ENCODE measurements at regions not wholly inside any gene's neighbourhood (a gene's known extent, or its start where the extent isn't known, plus 50 kb on each side); places are given as distances from the start of the nearest gene placed in this dataset.
"Not testable (repeated sequence)": the region's sequence is repeated elsewhere in the genome, so short reads cannot be mapped to it uniquely, and the experiment has no call there.

- Histone ChIP-seq H2BK5ac (ENCODE audit: insufficient read length, low read length) (no peak overlapping the region), H3T11ph (ENCODE audit: low read length) (no peak overlapping the region), H3K56ac (ENCODE audit: insufficient read length, low read depth, low read length) (no peak overlapping the region), H3K4me1 (ENCODE audit: insufficient read depth, low read length) (no peaks in the 10 kb centered on the region), H3K79me2 (ENCODE audit: insufficient read depth, low read length) (no peaks in the 10 kb centered on the region), H3K9me3 (ENCODE audit: control insufficient read depth, low read depth, low read length) (no peaks in the 10 kb centered on the region), H4K91ac (ENCODE audit: insufficient read length, low read depth, low read length) (no peak overlapping the region), H3K27ac (ENCODE audit: insufficient read length, low read depth, low read length) (no peak overlapping the region), H3K14ac (ENCODE audit: insufficient read depth, low read length) (no peak overlapping the region), H3K4ac (ENCODE audit: low read depth, low read length) (no peak overlapping the region), H4K20me1 (ENCODE audit: control insufficient read depth, insufficient read depth, insufficient read length) (no peaks in the 10 kb centered on the region), H3K18ac (ENCODE audit: insufficient read length, low read depth, low read length) (no peak overlapping the region), H3K4me2 (ENCODE audit: insufficient read depth, insufficient read length, low read length) (no peak overlapping the region), H2AFZ (ENCODE audit: low read length) (no peak overlapping the region), H3K9ac (ENCODE audit: extremely low read depth, insufficient read length, low read length) (no peak overlapping the region), H3K23me2 (ENCODE audit: insufficient read length, low read depth, low read length, poor library complexity, severe bottlenecking) (no peaks in the 10 kb centered on the region), H2BK120ac (ENCODE audit: low read depth, low read length, poor library complexity, severe bottlenecking) (no peak overlapping the region), H4K5ac (ENCODE audit: insufficient read length, low read depth, low read length) (no peak overlapping the region), H2BK15ac (ENCODE audit: low read depth, low read length) (no peak overlapping the region), H2BK12ac (ENCODE audit: insufficient read length, low read depth, low read length) (no peak overlapping the region), H3K23ac (ENCODE audit: insufficient read length, low read depth, low read length) (no peak overlapping the region), H2AK5ac (ENCODE audit: insufficient read length, low read length) (no peak overlapping the region), H3K27me3 (ENCODE audit: insufficient read depth, low read length) (no peaks in the 10 kb centered on the region), H4K8ac (replicated peaks; ENCODE audit: insufficient read length, low read depth, low read length) (no peak overlapping the region), H3K79me1 (ENCODE audit: insufficient read depth, low read depth, low read length, poor library complexity, severe bottlenecking) (no peaks in the 10 kb centered on the region), H2BK20ac (ENCODE audit: low read depth, low read length, poor library complexity, severe bottlenecking) (no peak overlapping the region)
- Mint-ChIP-seq H3K36me3 (ENCODE audit: insufficient read depth in 1 of 3, low read depth in 3 of 3) (no peaks in the 10 kb centered on the region), H3K4me3 (no peak overlapping the region), H3K9me3 (no peaks in the 10 kb centered on the region), H3K4me1 (peaks cover 7 to 9% of the 10 kb centered on the region in 2 experiments), H3K27me3 (ENCODE audit: low read depth) (peaks cover 3% of the 10 kb centered on the region; the same call in 1 of the 2 replicates), H3K27ac (no peak overlapping the region)
- no CpG with 5 or more reads among the region's 1 CpG for WGBS (ENCODE audit: extremely low coverage, insufficient read length, low lambda C conversion rate)
- TF ChIP-seq, protein P1, sequence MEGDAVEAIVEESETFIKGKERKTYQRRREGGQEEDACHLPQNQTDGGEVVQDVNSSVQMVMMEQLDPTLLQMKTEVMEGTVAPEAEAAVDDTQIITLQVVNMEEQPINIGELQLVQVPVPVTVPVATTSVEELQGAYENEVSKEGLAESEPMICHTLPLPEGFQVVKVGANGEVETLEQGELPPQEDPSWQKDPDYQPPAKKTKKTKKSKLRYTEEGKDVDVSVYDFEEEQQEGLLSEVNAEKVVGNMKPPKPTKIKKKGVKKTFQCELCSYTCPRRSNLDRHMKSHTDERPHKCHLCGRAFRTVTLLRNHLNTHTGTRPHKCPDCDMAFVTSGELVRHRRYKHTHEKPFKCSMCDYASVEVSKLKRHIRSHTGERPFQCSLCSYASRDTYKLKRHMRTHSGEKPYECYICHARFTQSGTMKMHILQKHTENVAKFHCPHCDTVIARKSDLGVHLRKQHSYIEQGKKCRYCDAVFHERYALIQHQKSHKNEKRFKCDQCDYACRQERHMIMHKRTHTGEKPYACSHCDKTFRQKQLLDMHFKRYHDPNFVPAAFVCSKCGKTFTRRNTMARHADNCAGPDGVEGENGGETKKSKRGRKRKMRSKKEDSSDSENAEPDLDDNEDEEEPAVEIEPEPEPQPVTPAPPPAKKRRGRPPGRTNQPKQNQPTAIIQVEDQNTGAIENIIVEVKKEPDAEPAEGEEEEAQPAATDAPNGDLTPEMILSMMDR (conservative IDR thresholded peaks at IDR 0.05): no peak
- peak; percentile 46 for DNase-seq
These were observed 111.1 kb upstream of the FOXB1 start for GRCh38 chr15:59892985-59893384.

- H3K4ac ChIP-seq (ENCODE audit: low read depth, low read length); H3K27me3 Mint-ChIP-seq (ENCODE audit: low read depth); H3K23ac ChIP-seq (ENCODE audit: insufficient read length, low read depth, low read length); DNase-seq; H3K79me2 ChIP-seq (ENCODE audit: insufficient read depth, low read length); H3K9ac ChIP-seq (ENCODE audit: extremely low read depth, insufficient read length, low read length); H3K9me3 ChIP-seq (ENCODE audit: control insufficient read depth, low read depth, low read length); H3K56ac ChIP-seq (ENCODE audit: insufficient read length, low read depth, low read length); H3K36me3 Mint-ChIP-seq (ENCODE audit: insufficient read depth in 1 of 3, low read depth in 3 of 3); H3K18ac ChIP-seq (ENCODE audit: insufficient read length, low read depth, low read length); H2AK5ac ChIP-seq (ENCODE audit: insufficient read length, low read length); H2BK120ac ChIP-seq (ENCODE audit: low read depth, low read length, poor library complexity, severe bottlenecking); H3K4me1 ChIP-seq (ENCODE audit: insufficient read depth, low read length); H3T11ph ChIP-seq (ENCODE audit: low read length); H3K14ac ChIP-seq (ENCODE audit: insufficient read depth, low read length); H3K27ac ChIP-seq (ENCODE audit: insufficient read length, low read depth, low read length); H2BK20ac ChIP-seq (ENCODE audit: low read depth, low read length, poor library complexity, severe bottlenecking); H2BK12ac ChIP-seq (ENCODE audit: insufficient read length, low read depth, low read length); H4K91ac ChIP-seq (ENCODE audit: insufficient read length, low read depth, low read length); H3K23me2 ChIP-seq (ENCODE audit: insufficient read length, low read depth, low read length, poor library complexity, severe bottlenecking); H3K4me3 Mint-ChIP-seq; H4K5ac ChIP-seq (ENCODE audit: insufficient read length, low read depth, low read length); H3K27ac Mint-ChIP-seq; H3K9me3 Mint-ChIP-seq; H2BK5ac ChIP-seq (ENCODE audit: insufficient read length, low read length); H4K8ac ChIP-seq (replicated peaks; ENCODE audit: insufficient read length, low read depth, low read length); H3K4me2 ChIP-seq (ENCODE audit: insufficient read depth, insufficient read length, low read length); H2BK15ac ChIP-seq (ENCODE audit: low read depth, low read length); H4K20me1 ChIP-seq (ENCODE audit: control insufficient read depth, insufficient read depth, insufficient read length); H3K79me1 ChIP-seq (ENCODE audit: insufficient read depth, low read depth, low read length, poor library complexity, severe bottlenecking); H2AFZ ChIP-seq (ENCODE audit: low read length); H3K27me3 ChIP-seq (ENCODE audit: insufficient read depth, low read length): not testable (repeated sequence)
- H3K4me1 Mint-ChIP-seq: peaks cover 17 to 23% of the 10 kb centered on the region in 2 experiments
- WGBS (ENCODE audit: extremely low coverage, insufficient read length, low lambda C conversion rate): no CpG with 5 or more reads among the region's 1 CpG
These were observed 116.2 kb upstream of the FOXB1 start for GRCh38 chr15:59887870-59888269.

Measured in H9 (cell line).